ENCODE measurements at regions not wholly inside any gene's neighbourhood (a gene's known extent, or its start where the extent isn't known, plus 50 kb on each side); places are given as distances from the start of the nearest gene placed in this dataset.

DNA sequence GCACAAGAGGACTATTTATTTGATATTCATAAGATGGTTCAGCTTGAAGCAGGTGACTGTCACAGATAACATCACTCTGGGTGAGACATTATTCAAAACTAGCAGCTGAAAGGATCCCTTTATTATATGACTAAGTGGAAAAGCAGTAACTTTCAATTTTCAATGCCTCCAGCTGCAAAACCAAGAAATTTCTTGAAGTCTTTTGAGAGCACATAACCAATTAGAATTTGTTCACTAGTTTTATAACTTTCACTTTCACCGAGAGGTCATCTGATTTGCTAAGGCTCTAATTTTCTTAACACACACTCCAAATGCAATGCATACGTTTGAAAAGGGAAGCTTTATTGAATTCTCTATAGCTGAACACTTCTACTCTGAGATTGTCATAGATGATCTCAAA is 88.6 kb upstream of the KLF14 start:
- TF ChIP-seq, protein P1, sequence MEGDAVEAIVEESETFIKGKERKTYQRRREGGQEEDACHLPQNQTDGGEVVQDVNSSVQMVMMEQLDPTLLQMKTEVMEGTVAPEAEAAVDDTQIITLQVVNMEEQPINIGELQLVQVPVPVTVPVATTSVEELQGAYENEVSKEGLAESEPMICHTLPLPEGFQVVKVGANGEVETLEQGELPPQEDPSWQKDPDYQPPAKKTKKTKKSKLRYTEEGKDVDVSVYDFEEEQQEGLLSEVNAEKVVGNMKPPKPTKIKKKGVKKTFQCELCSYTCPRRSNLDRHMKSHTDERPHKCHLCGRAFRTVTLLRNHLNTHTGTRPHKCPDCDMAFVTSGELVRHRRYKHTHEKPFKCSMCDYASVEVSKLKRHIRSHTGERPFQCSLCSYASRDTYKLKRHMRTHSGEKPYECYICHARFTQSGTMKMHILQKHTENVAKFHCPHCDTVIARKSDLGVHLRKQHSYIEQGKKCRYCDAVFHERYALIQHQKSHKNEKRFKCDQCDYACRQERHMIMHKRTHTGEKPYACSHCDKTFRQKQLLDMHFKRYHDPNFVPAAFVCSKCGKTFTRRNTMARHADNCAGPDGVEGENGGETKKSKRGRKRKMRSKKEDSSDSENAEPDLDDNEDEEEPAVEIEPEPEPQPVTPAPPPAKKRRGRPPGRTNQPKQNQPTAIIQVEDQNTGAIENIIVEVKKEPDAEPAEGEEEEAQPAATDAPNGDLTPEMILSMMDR (IDR thresholded peaks at IDR 0.05 in 4 of 5, conservative IDR thresholded peaks at IDR 0.05 in 1 of 5): no peak
- no peak for TF ChIP-seq POLR2A (IDR thresholded peaks at IDR 0.05)

Measured in gastrocnemius medialis (tissue), 4 donors.